Progenitor cell of endocrine pancreas (in vitro differentiated cells): ENCODE measurements at regions not wholly inside any gene's neighbourhood (a gene's known extent, or its start where the extent isn't known, plus 50 kb on each side); places are given as distances from the start of the nearest gene placed in this dataset.

Experiments
- DNase-seq: peaks from one replicate; pipeline ENCODE4 v3.0.0; 2021; ENCODE audit warnings: low spot score; ENCODE audit not compliant: unreplicated experiment
- H3K27ac Mint-ChIP-seq: 2 replicates; pipeline ENCODE4 v1.8.0; 2021; ENCODE audit warnings: mild to moderate bottlenecking, moderate library complexity, mixed read lengths
- H3K27me3 Mint-ChIP-seq: 2 replicates; pipeline ENCODE4 v1.8.0; 2021; ENCODE audit warnings: mixed read lengths
- H3K36me3 Mint-ChIP-seq: 2 replicates; pipeline ENCODE4 v1.8.0; 2022; ENCODE audit warnings: mixed read lengths; ENCODE audit not compliant: insufficient read depth
- H3K4me1 Mint-ChIP-seq: 2 replicates; pipeline ENCODE4 v1.8.0; 2021; ENCODE audit warnings: low read depth, mixed read lengths
- H3K4me3 Mint-ChIP-seq: 2 replicates; pipeline ENCODE4 v1.8.0; 2021; ENCODE audit warnings: low read depth, mild to moderate bottlenecking, moderate library complexity, mixed read lengths
- H3K9me3 Mint-ChIP-seq: 2 replicates; pipeline ENCODE4 v1.8.0; 2021; ENCODE audit warnings: low read depth, mixed read lengths
- TF ChIP-seq, protein P1 (sequence below): fragments of 200-600 bp; sonication (generic); IDR thresholded peaks from one replicate; pipeline ENCODE4 v1.5.0; 2021; ENCODE audit warnings: antibody characterized with exemption, mild to moderate bottlenecking; ENCODE audit not compliant: unreplicated experiment

DNA sequence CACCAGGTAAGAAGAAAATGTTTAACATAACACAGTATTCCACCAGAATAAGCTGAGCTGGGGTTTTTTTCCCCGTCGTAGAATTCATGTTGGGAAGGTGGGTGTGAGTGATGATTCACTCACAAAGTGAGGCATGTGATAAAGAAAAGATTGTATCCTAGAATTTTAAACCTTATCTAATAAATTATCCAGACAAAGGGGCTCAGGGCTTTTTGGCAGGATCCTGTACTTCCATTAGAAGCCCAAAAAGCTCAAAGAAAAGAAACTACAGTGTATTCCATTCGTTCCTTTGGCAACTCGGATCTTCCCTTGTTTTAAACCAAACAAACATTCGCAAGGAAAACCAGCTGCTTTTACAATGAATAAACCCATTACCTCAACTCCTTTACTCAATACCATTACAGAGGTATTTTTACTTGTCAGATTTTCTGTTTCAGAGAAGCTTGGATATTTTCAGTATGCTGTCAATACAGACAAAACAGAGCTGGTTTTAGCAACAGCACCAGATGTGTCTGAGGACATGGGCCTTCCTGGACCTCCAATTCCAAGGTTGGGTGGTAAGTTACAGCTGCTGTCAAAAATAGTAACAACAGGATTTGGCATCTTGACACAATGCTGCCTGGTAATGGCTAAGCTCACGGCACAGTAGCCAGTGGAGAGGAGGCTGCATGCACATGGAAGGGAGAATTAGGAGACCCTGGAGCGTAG is 159.9 kb upstream of the RUNX1 start:
- Mint-ChIP-seq H3K27ac (no peak overlapping the region), H3K4me3 (no peak overlapping the region), H3K4me1 (peaks cover 12% of the 10 kb centered on the region), H3K36me3 (no peaks in the 10 kb centered on the region), H3K27me3 (no peaks in the 10 kb centered on the region), H3K9me3 (no peaks in the 10 kb centered on the region)
- TF ChIP-seq, protein P1, sequence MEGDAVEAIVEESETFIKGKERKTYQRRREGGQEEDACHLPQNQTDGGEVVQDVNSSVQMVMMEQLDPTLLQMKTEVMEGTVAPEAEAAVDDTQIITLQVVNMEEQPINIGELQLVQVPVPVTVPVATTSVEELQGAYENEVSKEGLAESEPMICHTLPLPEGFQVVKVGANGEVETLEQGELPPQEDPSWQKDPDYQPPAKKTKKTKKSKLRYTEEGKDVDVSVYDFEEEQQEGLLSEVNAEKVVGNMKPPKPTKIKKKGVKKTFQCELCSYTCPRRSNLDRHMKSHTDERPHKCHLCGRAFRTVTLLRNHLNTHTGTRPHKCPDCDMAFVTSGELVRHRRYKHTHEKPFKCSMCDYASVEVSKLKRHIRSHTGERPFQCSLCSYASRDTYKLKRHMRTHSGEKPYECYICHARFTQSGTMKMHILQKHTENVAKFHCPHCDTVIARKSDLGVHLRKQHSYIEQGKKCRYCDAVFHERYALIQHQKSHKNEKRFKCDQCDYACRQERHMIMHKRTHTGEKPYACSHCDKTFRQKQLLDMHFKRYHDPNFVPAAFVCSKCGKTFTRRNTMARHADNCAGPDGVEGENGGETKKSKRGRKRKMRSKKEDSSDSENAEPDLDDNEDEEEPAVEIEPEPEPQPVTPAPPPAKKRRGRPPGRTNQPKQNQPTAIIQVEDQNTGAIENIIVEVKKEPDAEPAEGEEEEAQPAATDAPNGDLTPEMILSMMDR: no peak
- DNase-seq: no peak

DNA sequence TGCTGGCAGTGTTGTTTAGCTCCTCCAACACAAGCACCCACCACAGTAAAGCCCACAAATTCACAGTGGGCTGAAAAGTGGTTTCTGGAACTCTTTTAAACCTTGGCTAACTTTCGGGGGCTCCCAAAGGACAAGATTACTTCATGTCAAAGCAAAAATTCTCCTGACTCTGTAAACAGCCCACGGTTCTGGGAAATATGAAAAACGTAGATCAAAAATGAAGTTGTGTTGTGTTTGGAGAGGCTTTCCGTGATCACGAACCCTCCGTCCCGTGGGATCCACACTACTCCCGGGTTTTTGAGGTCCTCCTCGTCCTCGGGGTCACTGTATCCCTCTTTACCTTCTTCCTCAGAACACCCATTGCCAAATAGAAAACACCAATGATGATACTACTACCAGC is 159.0 kb upstream of the RUNX1 start:
- no peak overlapping the region for H3K4me3 Mint-ChIP-seq
- H3K36me3 Mint-ChIP-seq: no peaks in the 10 kb centered on the region
- H3K4me1 Mint-ChIP-seq: peaks cover 14% of the 10 kb centered on the region
- H3K9me3 Mint-ChIP-seq: no peaks in the 10 kb centered on the region
- no peaks in the 10 kb centered on the region for H3K27me3 Mint-ChIP-seq
- DNase-seq: no peak
- H3K27ac Mint-ChIP-seq: no peak overlapping the region
- TF ChIP-seq, protein P1: no peak

DNA sequence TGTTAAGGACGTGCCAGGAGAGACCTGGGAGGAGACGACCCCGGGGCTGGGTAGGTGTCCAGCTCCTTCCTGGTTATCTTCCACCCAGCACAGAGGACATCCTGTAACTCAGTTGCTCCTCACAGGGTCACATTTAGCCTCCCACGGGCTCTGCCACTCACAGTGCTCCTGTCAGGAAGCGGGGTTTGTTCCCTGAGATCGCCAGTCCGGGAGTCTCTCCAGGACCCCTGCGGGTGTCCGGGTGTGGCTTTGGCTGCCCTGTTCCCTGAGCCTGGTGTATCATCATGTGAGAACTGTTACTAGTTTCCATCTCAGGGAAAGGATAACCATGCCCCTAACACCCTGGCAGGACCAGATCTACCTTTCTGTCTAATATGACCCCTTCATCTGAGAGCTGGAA is 158.2 kb upstream of the RUNX1 start:
- no peak for DNase-seq
- Mint-ChIP-seq H3K4me3 (no peak overlapping the region), H3K27me3 (no peaks in the 10 kb centered on the region), H3K4me1 (peaks cover 19% of the 10 kb centered on the region), H3K9me3 (no peaks in the 10 kb centered on the region), H3K27ac (no peak overlapping the region), H3K36me3 (no peaks in the 10 kb centered on the region)
- TF ChIP-seq, protein P1: no peak

DNA sequence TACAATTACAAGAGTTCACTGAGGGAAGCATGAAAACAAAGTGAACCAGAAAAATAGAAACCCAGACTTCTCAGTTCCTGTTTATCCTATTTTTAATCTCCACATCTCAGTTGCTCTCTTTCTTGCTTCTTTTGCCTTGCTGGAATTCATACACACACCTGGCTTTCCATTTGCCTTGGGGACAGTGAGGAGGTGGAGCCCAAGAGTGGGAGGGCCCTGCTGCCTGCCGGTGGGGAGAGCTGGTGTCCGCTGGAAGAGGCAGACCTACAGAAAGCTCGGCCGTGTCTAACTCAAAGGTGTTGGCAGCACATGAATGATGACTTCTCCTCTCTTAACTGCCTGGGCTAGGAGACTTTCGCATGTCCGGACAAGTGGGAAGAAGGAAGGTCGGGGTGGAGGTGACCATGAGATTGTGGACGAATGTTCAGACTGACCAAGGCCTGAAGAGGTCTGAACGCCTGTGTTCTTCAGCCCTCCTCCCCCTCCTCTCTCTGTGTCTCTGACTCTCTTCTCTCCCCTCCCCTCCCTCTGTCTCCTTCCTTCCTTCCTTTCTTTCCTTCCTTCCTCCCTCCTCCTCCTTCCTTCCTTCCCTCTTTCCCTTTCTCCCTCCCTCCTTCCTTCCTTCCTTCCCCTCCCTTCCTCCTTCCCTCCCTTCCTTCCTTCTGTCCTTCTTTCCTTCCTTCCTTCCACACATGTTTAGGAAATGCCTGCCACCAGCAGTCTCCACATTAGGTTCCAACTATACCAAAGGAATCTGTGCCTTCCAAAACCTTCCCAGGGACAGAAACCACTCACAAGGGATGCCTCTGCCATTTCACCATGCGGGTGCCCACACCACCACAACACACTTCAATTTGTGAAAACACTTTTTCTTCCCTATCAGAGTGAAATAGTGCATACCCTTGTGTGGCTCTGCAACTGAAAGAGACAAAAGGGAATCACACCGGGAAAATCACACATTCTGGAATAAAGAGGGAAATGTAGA is 157.3 kb upstream of the RUNX1 start:
- TF ChIP-seq, protein P1: no peak
- Mint-ChIP-seq H3K27me3 (no peaks in the 10 kb centered on the region), H3K36me3 (no peaks in the 10 kb centered on the region), H3K9me3 (no peaks in the 10 kb centered on the region), H3K4me1 (peaks cover 19% of the 10 kb centered on the region), H3K4me3 (peak overlapping the region; percentile 39), H3K27ac (peak overlapping the region; percentile 50)
- DNase-seq: no peak

DNA sequence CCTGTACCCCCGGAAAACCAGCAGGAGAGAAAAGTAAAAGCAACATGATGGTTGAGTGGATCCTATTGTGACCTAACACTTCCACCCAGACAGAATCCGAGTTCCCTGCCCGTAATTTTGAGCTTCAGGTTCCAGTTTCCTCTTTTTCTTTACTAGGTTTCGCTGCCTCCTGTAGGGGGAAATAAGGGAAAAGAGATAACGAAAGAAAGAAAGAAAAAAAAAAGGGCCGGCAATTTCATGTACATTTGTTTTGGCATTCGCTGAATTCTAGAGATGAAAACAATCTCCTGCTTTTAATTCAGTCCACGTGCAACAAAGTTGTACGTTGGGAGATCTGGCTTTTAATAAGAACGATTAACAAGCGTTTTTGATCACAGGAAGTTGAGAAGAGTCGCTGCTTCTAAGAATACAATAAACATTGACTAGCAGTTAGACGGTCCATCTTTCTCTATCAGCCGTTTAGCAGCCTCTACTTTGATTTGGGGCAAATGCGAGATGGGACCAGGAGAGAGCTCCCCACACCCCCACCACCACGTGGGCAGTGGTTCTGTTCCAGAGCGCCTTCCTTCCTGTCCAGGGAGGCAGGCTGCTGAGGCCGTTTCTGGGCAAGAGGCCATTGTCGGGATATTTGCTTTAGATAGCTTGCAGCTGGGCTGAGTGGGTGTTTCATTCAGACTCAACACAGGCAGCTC is 155.9 kb upstream of the RUNX1 start:
- Mint-ChIP-seq H3K4me1 (peaks cover 19% of the 10 kb centered on the region), H3K4me3 (no peak overlapping the region), H3K27me3 (no peaks in the 10 kb centered on the region), H3K27ac (peak overlapping the region; percentile 54), H3K9me3 (no peaks in the 10 kb centered on the region), H3K36me3 (no peaks in the 10 kb centered on the region)
- no peak for DNase-seq
- TF ChIP-seq, protein P1: no peak
